ENCODE measurements at regions not wholly inside any gene's neighbourhood (a gene's known extent, or its start where the extent isn't known, plus 50 kb on each side); places are given as distances from the start of the nearest gene placed in this dataset.
A peak's percentile ranks its signal among the peaks of the same experiment; 100 is the strongest.

GRCh38 chr1:2967329-2967725, 53.9 kb upstream of the ACTRT2 start:
- no peaks in the 10 kb centered on the region for H3K27me3 ChIP-seq (replicated peaks; ENCODE audit: insufficient read depth)
- TF ChIP-seq CTCF (IDR thresholded peaks at IDR 0.05), result no peak
- peaks cover 3 to 41% of the 10 kb centered on the region in 2 donors for H3K4me1 ChIP-seq (ENCODE audit: control insufficient read depth in 1 of 2, low read depth in 2 of 2)
- H3K27ac ChIP-seq, result peak overlapping the region; percentile 31 to 58
- no peak overlapping the region for H3K4me3 ChIP-seq
- H3K36me3 ChIP-seq, result no peaks in the 10 kb centered on the region
- H3K9me3 ChIP-seq, result no peaks in the 10 kb centered on the region
- no peak for ATAC-seq (ENCODE audit: insufficient number of reproducible peaks, low FRiP score, low read depth)
- no peak for DNase-seq (ENCODE audit: low spot score)

GRCh38 chr1:2967881-2968280, 53.4 kb upstream of the ACTRT2 start:
- no peak for TF ChIP-seq CTCF (IDR thresholded peaks at IDR 0.05)
- no peak overlapping the region for H3K27ac ChIP-seq

GRCh38 chr1:2968471-2968881, 52.8 kb upstream of the ACTRT2 start:
- no peaks in the 10 kb centered on the region for H3K36me3 ChIP-seq
- H3K27me3 ChIP-seq (replicated peaks; ENCODE audit: insufficient read depth), result no peaks in the 10 kb centered on the region
- no peak overlapping the region for H3K27ac ChIP-seq
- no peak for TF ChIP-seq CTCF (IDR thresholded peaks at IDR 0.05)
- H3K9me3 ChIP-seq, result no peaks in the 10 kb centered on the region
- DNase-seq (ENCODE audit: low spot score), result no peak
- peaks cover 3 to 34% of the 10 kb centered on the region in 2 donors for H3K4me1 ChIP-seq (ENCODE audit: control insufficient read depth in 1 of 2, low read depth in 2 of 2)
- H3K4me3 ChIP-seq, result no peak overlapping the region
- no peak for ATAC-seq (ENCODE audit: insufficient number of reproducible peaks, low FRiP score, low read depth)

More at GRCh38 chr1:2967881-2968280, 53.4 kb upstream of the ACTRT2 start:
- no peaks in the 10 kb centered on the region for H3K9me3 ChIP-seq
- peaks cover 3 to 36% of the 10 kb centered on the region in 2 donors for H3K4me1 ChIP-seq (ENCODE audit: control insufficient read depth in 1 of 2, low read depth in 2 of 2)
- no peak for DNase-seq (ENCODE audit: low spot score)
- H3K36me3 ChIP-seq, result no peaks in the 10 kb centered on the region
- H3K27me3 ChIP-seq (replicated peaks; ENCODE audit: insufficient read depth), result no peaks in the 10 kb centered on the region
- ATAC-seq (ENCODE audit: insufficient number of reproducible peaks, low FRiP score, low read depth), result no peak
- H3K4me3 ChIP-seq, result no peak overlapping the region

GRCh38 chr1:2969011-2969844, 52.0 kb upstream of the ACTRT2 start:
- H3K9me3 ChIP-seq, result no peaks in the 10 kb centered on the region
- no peak for TF ChIP-seq CTCF (IDR thresholded peaks at IDR 0.05)
- H3K27ac ChIP-seq, result no peak overlapping the region
- DNase-seq (ENCODE audit: low spot score) (no peak), ATAC-seq (ENCODE audit: insufficient number of reproducible peaks, low FRiP score, low read depth) (no peak)
- H3K4me1 ChIP-seq (ENCODE audit: control insufficient read depth in 1 of 2, low read depth in 2 of 2), result peaks cover 3 to 36% of the 10 kb centered on the region in 2 donors
- H3K36me3 ChIP-seq, result no peaks in the 10 kb centered on the region
- no peak overlapping the region for H3K4me3 ChIP-seq
- no peaks in the 10 kb centered on the region for H3K27me3 ChIP-seq (replicated peaks; ENCODE audit: insufficient read depth)

GRCh38 chr1:2969845-2970291, 51.4 kb upstream of the ACTRT2 start:
- H3K27ac ChIP-seq, result no peak overlapping the region
- H3K4me1 ChIP-seq (ENCODE audit: control insufficient read depth in 1 of 2, low read depth in 2 of 2), result peaks cover 3 to 42% of the 10 kb centered on the region in 2 donors
- no peak for TF ChIP-seq CTCF (IDR thresholded peaks at IDR 0.05)
- DNase-seq (ENCODE audit: low spot score), result no peak
- H3K27me3 ChIP-seq (replicated peaks; ENCODE audit: insufficient read depth), result no peaks in the 10 kb centered on the region
- H3K9me3 ChIP-seq, result no peaks in the 10 kb centered on the region
- no peaks in the 10 kb centered on the region for H3K36me3 ChIP-seq
- no peak overlapping the region for H3K4me3 ChIP-seq
- no peak for ATAC-seq (ENCODE audit: insufficient number of reproducible peaks, low FRiP score, low read depth)
